OCI-LY3 (cell line): ENCODE measurements at regions not wholly inside any gene's neighbourhood (a gene's known extent, or its start where the extent isn't known, plus 50 kb on each side); places are given as distances from the start of the nearest gene placed in this dataset.

Source experiments
- CTCF ChIP-seq: fragments of 200-600, 300-600 bp; sonication (generic); IDR thresholded peaks from 2 replicates; pipeline ENCODE4 v1.5.1; 2014; ENCODE audit warnings: antibody characterized with exemption, low read length, low read depth
- EZH2phosphoT487 ChIP-seq: fragments of 200-600 bp; shearing (Covaris generic); IDR thresholded peaks from 2 replicates; pipeline ENCODE4 v1.6.1; 2018; ENCODE audit warnings: antibody characterized with exemption, mixed run types, low read depth

- TF ChIP-seq CTCF (no peak), EZH2phosphoT487 (no peak)
Measured at GRCh38 chr12:78792052-78792698, 72.4 kb upstream of the SYT1 start.
